T-helper 1 cell treated with Interleukin-12 subunit alpha and Interleukin-12 subunit beta and Interleukin-4 antibody, amounts not matched to agents 30 ng/mL and 1 ng/mL, for 36 hours (primary cell): ENCODE measurements at regions not wholly inside any gene's neighbourhood (a gene's known extent, or its start where the extent isn't known, plus 50 kb on each side); places are given as distances from the start of the nearest gene placed in this dataset.
"Not testable (repeated sequence)": the region's sequence is repeated elsewhere in the genome, so short reads cannot be mapped to it uniquely, and the experiment has no call there.

Experiments used
- intact Hi-C: fragments of 100-400 bp; cut with micrococcal nuclease; formaldehyde crosslinking; loops from one replicate; pipeline ENCODE4 v1.15.1; 2024

DNA sequence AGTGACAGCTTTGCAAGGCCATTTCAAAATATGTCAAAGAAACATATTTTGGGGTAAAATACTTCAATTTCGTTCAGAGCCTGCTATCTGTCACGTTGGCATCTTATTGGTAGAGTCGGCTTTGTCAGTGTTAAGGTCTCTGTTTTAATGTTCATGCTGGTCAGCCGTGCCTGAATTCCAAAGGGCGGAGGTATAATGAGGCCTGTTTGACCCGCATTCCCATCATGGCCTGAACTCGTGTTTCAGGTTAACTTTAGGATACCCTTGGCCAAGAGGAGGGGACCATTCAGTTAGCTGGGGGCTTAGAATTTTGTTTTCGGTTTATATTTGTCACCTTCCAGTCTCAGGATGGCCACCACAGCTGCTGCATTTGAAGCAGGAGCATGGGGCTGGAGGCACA, 236.4 kb downstream of the NFATC2 start:
- intact Hi-C loops, result loop anchor here (1.0 kb wide), 2 partner anchors 86 to 319 kb away; no protein-coding TSS in a partner anchor

DNA sequence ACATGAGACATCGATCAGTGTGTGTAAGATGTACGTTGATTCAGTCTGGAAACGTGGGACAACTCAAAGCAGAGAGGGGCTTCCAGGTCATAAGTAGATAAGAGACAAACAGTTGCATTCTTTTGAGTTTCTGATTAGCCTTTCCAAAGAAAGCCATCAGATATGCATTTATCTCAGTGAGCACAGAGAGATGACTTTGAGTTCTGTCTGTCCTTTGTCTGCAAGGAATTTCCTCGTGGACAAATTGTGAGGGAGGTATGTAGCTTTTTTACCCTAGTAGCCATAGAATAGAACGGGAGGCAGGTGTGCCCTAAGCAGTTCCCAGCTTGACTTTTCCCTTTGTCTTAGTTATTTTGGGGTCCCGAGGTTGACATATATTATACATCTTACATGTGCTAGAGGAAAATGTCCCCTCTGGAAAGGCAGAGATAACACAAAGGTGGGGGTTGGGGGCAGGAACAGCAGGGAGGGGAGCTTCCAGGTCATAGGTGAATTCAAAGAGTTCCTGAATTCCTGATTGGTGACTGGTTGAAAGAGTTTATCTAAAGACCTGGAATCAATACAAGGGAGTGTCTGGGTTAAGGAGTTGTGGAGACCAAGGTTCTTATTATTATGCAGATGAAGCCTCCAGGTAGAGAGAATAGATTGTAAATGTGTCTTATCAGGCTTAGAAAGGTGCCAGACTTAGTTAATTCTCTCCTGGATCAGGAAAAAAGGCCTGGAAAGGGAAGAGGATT, 237.0 kb downstream of the NFATC2 start:
- intact Hi-C loops, result loop anchor here (1.0 kb wide), 2 partner anchors 85 to 318 kb away; no protein-coding TSS in a partner anchor

DNA sequence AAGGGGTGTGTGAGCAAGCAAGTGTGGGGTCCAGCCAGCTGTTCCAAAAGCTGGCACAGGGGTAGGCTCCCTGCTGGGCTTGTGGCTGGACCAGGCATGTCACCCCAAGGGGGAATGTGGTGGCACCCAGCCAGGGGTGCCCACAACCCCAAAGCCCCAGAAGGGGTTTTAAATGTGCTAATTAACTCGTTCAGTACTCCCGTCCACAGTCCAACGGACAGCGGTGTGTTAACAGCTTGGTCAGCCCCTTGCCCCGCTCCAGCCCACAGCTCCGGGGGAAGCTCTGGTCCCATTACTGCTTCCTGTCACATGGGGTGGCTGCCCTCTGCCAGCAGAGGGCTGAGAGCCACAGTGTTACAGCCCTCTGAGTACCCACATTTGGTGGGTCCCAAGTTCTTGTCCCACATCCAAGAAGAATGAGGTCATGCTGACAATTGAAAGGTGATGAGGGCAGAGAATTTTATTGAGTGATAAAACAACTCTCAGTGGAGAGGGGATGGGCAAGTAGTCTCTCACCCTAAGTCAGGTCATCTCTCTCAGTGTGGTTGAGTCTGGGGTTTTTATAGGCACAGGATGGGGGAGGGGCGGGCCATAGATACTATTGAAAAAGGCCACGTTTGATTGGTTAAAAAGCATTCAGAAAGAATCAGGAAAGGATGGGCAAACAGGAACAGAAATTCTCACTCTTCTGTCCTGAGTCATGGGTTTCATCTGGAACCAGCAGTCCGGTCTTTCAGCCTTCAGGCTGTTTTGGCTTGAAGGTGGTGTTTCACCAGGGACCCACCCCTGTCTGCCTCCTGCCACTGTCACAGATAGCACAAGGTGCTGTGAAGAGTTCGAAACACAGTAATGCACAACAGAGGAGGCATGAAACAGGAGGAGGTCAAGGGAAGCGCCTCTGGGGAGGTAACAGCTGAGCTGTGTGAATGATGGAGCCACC, 238.5 kb downstream of the NFATC2 start:
- intact Hi-C loops, result no loop called here

DNA sequence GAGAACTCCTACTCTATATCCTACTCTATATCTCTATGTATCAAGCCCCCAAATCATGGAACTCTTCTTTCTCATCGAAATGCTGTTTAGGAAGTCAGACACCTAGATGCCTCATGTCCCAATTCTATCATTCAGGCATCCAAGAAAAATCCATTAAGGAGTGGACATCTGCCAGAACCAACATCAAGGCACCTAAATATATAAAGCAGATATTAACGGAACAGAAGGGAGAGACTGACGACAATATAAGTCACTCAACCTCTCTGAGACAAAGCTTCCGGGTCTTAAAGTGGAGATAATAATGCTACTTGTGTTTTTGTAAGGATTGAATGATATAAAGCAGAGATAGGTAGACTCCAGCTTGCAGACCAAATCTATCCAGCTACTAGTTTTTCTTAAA, 241.5 kb downstream of the NFATC2 start:
- intact Hi-C loops, result no loop called here

DNA sequence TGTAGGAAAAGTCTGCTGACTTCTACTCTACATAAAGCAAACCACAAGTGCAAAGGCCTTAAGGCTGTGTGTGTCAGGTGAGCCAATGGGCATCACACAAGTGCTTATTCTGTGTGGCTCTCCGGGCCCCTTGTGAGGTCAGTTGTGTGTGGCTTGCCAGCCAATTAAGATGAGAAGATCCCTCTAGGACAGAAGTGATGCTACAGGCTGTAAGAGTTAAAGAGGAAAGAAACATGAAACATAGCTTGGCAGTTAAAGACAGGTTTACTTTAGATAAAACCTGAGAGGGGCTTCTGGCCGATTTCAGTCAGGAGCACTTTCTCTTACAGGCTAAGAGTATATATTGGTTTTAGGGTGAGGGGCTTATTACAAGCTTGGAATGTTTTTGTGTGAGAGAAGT, 242.4 kb downstream of the NFATC2 start:
- intact Hi-C loops, result no loop called here

DNA sequence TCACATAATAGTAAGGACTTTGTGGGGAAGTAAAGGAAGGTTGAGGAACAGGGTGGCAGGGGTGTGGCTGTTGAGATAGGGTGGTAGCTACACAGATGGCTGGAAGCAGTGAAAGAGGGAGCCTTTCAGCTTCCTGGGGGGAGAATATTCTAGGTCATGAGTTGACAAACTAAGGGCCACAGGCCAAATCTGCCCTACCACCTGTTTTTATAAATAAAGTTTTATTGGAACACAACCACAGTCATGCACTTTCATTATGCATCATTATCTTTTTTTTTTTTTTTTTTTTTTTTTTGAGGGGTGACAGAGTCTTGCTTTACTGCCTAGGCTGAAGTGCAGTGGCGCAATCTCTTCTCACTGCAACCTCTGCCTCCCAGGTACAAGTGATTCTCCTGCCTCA, 243.1 kb downstream of the NFATC2 start:
- intact Hi-C loops, result no loop called here

DNA sequence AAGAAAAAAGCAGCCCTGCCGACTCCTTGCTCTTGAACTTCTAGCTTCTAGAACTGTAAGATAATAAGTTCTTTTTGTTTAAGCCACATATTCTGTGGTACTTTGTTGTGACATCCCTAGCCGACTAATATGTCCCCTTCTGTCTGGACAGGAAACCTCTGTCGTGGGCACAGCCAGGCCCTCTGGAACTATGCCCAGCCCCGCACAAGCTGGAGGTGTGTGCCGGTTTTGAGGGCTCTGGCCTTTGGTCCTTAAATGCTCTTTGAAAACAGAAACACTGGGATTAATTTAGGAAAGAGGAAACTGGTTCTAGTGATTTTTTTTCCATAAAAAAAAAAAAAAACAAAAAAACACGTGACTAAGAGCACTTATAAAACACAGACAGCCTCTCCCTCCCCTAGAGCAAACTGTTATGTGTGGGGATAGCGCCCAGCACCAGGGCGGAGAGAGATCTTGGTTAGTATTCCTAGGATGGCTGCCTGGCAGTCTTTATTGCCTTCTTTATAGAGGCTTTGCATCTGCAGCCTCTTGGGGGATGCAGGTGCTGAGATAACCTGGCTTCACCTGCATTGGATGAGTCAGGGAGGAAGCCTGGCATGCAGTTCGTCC, 244.3 kb downstream of the NFATC2 start:
- intact Hi-C loops, result no loop called here

DNA sequence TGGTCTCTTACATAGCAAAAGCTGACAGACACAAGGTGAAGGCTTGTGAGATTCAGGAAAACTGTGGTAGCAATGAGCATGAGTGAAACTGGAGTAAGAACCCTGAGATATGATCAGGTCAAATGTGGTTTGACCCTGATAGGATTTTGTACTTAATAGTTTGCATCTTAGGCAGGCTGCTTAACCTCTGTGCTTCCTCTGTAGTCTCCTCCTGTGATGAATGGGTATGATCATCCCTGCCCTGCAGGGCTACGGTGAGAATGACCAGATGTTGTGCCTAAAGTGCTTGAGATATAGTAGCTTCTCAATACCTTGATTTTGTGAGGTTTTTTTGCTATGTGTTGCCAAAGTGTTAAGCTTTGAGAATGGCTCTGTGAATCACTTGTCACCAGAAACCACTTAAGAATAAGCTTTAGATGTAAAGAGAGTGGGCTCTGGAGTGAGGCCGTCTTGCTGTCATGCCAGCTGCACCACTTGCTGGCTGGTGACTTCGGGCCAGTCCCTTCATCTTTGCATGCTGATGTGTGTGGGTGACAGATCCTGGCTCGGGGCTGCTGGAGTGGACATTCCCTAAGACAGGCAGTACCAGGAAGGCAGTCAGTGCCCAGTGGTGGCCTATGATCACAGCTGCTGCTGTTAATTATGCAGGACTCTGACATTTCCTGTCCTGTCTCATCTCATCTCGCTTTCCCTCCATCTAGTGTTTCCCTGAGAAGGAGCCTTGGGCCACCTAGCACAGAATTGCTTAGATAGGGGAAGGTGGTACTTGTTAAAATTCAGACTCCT, 254.7 kb downstream of the NFATC2 start:
- intact Hi-C loops, result no loop called here

DNA sequence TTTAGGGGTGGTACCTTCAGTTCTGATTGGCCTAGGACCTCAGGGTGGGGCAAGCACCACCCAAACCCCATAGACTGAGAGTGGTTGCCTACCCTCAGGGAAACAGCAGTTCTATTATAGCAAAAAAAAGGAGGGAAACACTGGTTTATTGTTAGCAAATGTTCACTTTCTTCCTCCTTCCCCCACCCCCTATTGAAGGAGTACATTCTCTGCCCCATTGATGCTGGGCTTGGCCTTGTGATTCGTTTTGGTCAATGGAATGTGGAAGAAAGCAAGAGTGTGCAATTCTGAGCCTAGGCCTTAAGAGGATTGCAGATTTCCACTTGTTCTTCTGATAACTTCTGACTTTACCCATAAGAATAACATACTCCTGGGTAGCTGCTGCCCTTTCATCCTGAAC, 255.8 kb downstream of the NFATC2 start:
- intact Hi-C loops, result no loop called here

DNA sequence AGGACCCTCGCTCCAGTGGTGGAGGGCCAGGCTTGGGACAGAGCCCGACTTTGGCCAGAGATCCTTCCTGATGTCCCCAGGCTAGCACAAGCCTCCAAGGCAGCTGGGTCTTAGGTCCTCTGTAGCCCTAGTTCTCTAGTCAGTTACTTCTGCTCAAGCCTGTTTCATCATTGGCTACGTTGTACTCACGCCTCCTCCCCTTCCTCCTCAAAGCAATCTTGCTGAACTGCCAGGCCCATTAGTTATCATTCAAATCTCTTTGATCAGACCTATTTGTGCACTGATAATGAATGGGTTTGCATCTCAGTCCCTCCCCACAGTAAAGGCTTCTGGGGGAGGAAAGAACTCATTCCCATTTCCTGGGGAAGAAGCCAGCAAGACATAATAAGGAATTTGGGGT, 256.8 kb downstream of the NFATC2 start:
- intact Hi-C loops, result no loop called here

DNA sequence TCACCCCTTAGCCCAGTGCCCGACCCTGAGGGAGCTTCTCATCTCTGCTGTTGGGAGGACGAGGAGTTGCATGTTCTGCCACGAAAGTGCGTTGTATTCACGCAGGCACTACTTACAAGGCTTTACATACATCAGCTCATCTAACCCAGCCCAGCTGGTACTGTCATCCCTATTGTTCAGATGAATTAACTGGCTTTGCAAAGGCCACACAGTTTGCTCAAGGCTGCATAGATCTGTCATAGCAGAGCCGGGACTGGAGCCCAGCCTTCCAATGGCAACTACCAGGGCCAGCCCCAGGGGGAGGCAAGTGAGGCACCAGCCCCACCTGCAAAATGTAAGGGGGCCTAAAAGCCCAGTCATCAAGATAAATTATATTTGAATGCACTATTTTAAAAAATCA, 257.6 kb downstream of the NFATC2 start:
- intact Hi-C loops, result no loop called here

DNA sequence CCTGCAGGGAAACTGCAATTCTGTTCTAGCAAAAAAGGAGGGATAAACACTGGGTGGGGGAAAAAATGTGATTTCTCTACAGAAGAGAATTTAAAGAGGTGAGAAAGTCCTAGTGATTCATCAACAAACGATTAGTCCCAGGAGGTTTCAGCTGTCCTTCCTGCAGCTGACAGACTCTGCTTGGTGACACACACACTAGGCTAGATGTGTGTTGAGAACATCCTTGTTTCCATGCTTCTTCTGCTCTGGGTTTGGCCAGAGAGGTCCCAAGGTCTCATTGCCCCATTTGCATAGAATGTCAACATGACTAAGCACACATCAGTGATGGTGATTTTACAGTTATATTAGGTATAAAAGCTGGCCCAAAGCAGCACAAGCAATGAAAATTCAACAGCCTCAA, 258.3 kb downstream of the NFATC2 start:
- intact Hi-C loops, result no loop called here

DNA sequence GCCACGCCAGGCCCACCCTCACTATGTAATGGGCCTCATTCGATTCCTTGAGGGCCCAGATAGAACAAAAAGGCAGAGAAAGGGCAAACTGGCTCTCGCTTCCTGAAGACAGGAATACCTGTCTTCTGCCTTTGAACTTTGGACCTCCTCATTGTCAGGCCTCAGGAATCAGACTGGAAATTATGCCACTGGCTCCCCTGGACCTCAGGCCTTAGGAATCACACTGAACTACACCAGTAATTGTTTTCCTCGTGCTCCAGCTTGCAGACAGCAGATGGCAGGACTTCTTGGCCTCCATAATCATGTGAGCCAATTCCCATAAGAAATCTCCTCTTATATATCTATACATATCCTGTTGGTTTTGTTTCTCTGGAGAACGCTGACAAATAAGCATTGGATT, 258.6 kb upstream of the KCNG1 start:
- intact Hi-C loops, result no loop called here

DNA sequence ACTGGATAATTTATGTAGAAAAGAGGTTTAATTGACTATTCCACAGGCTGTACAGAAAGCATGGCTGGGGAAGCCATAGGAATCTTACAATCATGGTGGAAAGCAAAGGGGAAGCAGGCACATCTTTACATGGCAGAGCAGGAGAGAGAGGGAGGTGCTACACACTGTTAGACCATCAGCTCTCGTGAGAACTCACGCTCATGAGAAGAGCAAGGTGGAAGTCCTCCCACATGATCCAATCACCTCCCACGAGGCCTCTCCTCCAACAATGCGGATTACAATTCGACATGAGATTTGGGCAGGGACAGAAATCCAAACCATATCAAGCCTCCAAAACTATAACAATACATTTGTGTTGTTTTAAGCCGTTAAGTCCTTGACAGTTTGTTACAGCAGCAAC, 257.1 kb upstream of the KCNG1 start:
- intact Hi-C loops, result no loop called here

DNA sequence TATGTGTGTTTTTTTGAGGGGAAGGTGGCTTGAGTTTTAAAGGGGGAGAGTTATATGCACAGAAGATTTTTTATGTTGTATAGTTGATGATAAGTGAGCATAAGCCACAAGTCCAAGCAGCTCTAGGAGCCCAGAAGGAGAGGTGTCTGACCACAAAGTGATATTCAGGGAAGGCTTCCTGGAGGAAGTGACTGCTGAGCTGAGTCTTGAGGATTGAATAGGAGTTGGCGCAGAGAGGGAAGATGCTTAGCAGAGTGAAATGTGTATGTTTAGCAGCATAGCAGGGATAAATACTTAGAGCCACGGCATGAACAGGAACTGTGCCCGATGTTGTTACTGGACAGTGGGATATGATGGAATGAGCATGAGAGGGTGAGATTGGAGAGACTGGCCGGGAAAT, 255.1 kb upstream of the KCNG1 start:
- intact Hi-C loops, result no loop called here

DNA sequence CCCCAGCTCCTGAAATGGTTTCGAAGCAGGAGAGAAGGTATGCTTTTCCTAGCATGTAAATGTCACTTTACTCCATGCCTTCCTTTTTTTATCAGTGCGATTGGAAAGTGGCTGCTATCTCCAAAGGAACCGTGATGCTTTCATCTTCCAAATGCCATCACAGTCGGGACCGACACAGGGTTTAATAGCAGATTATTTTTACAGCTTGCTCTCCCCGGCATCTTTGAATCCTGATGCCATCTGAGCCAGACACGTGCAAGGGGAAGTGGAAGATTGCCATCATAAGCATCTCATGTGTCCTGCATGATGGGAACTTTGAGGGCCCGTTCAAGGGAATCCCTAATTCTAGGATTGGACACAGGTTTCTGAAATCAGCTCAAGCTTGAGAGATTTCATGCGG, 253.4 kb upstream of the KCNG1 start:
- intact Hi-C loops, result no loop called here

DNA sequence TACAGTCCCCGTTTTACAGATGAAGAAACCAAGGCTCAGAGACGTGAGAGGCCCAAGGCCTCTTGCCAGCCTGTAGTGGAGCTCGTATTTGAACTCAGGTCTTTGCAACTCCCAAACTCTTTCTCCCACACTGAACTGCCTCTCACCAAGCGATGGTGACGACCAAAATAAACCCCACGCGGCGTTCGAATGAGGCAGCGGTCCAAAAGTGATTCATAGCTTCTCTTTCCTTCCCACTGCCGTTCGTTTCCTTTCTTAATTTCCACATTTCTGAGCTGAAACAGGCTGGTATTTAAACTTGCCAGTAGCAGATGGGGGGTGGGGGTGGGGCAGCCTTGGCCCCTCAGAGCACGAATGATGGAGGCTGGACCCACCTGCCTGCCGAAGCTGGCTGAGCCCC, 252.9 kb upstream of the KCNG1 start:
- intact Hi-C loops, result no loop called here

DNA sequence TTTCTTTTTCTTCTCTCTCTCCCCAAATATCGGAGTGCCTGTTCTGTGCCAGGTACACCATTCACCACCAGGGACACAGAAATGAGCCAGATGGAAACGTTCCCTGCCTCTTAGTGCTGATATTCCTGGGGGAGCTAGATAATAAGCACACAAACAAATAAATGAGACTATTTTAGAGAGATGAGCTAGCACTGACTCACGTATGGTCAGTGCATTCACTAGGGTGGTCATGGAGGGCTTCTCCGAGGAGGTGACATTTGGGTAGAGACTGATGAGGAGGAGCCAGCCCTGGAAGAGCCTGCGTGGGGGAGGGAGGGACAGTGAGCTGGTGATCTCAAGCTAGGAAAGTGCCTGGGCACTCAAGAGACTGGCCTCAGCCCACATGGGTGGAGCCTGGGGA, 252.3 kb upstream of the KCNG1 start:
- intact Hi-C loops, result no loop called here

DNA sequence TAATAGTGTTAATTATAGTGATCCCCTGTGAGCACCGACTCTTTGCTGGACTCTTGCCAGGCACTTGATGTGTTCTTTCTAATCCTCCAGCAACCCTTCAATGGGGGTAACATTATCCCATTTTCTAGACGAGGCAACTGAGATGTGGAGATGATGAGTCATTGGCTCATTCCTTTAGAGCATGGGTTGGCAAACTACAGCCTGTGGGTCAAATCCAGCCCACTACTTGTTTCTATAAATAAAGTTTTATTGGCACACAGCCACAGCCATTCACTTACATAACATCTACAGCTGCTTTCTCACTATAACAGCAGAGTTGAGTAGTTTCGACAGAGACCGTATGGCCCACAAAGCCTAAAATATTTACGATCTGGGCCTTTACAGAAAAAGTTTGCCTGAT, 249.5 kb upstream of the KCNG1 start:
- intact Hi-C loops, result no loop called here

DNA sequence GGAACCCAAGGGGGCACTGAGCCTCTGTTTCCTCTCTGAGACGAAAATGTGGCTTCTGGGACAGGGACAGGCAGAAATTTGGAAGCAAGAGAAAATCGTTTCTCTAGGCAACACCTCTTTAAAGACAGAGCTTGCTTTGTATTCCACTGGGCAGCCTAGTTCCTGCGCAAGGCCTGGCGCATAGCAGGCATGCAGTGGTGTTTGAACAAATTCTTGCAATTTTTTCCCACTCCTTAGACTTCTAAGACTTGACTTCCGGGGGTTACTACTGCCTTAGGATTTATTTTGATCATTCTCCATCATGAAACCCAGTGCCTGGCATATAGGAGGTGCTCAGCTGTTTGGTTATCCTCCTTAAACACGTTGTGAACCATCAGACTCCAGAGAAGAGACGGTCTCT, 249.0 kb upstream of the KCNG1 start:
- intact Hi-C loops, result no loop called here

DNA sequence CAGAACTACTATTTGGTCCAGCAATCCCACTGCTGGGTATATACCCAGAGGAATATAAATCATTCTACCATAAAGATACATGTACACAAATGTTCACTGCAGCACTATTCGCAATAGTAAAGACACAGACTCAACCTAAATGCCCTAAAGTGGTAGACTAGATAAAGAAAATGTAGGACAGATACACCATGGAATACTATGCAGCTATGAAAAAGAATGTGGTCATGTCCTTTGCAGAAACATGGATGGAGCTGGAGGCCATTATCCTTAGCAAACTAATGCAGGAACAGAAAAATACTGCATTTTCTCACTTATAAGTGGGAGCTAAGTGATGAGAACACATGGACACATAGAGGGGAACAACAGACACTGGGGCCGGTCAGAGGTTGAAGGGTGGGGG, 248.4 kb upstream of the KCNG1 start:
- intact Hi-C loops, result not testable (repeated sequence)
